ENCODE measurements at regions not wholly inside any gene's neighbourhood (a gene's known extent, or its start where the extent isn't known, plus 50 kb on each side); places are given as distances from the start of the nearest gene placed in this dataset.

- H3K79me2 ChIP-seq, result no peaks in the 10 kb centered on the region
- no peak overlapping the region for H3K27ac ChIP-seq
- no peak for TF ChIP-seq CTCF (IDR thresholded peaks at IDR 0.05)
- H3K4me2 ChIP-seq (ENCODE audit: low read length), result no peak overlapping the region
- no peaks in the 10 kb centered on the region for H3K36me3 ChIP-seq (ENCODE audit: control insufficient read depth, insufficient read depth, low read length)
- H2AFZ ChIP-seq, result no peak overlapping the region
- no peak overlapping the region for H3K9ac ChIP-seq
- no peak overlapping the region for H3K4me3 ChIP-seq (ENCODE audit: low read depth, low read length)
- no peaks in the 10 kb centered on the region for H3K4me1 ChIP-seq
- H3K27me3 ChIP-seq (ENCODE audit: control insufficient read depth, insufficient read depth, low read length), result peaks cover 3% of the 10 kb centered on the region
- H3K9me3 ChIP-seq (ENCODE audit: control insufficient read depth, low read length), result peaks cover 4% of the 10 kb centered on the region
These were observed 327.7 kb downstream of the CDK5RAP2 start for GRCh38 chr9:120252248-120252647.

GRCh38 chr9:120242116-120242811 is 337.7 kb downstream of the CDK5RAP2 start:
- Histone ChIP-seq H3K27me3 (ENCODE audit: control insufficient read depth, insufficient read depth, low read length) (no peaks in the 10 kb centered on the region), H3K79me2 (no peaks in the 10 kb centered on the region), H3K36me3 (ENCODE audit: control insufficient read depth, insufficient read depth, low read length) (no peaks in the 10 kb centered on the region), H3K9ac (no peak overlapping the region), H3K4me3 (ENCODE audit: low read depth, low read length) (no peak overlapping the region), H3K4me2 (ENCODE audit: low read length) (no peak overlapping the region), H3K27ac (no peak overlapping the region), H2AFZ (no peak overlapping the region), H3K9me3 (ENCODE audit: control insufficient read depth, low read length) (no peaks in the 10 kb centered on the region), H3K4me1 (no peaks in the 10 kb centered on the region)
- no peak for TF ChIP-seq CTCF (IDR thresholded peaks at IDR 0.05)

GRCh38 chr9:120236596-120236995 is 343.4 kb downstream of the CDK5RAP2 start:
- Histone ChIP-seq H3K27me3 (ENCODE audit: control insufficient read depth, insufficient read depth, low read length) (no peaks in the 10 kb centered on the region), H3K4me2 (ENCODE audit: low read length) (no peak overlapping the region), H3K4me1 (no peaks in the 10 kb centered on the region), H3K4me3 (ENCODE audit: low read depth, low read length) (no peak overlapping the region), H3K36me3 (ENCODE audit: control insufficient read depth, insufficient read depth, low read length) (no peaks in the 10 kb centered on the region), H3K9me3 (ENCODE audit: control insufficient read depth, low read length) (no peaks in the 10 kb centered on the region), H2AFZ (no peak overlapping the region), H3K9ac (no peak overlapping the region), H3K27ac (no peak overlapping the region), H3K79me2 (no peaks in the 10 kb centered on the region)
- TF ChIP-seq CTCF (IDR thresholded peaks at IDR 0.05), result no peak

- Histone ChIP-seq H3K36me3 (ENCODE audit: control insufficient read depth, insufficient read depth, low read length) (no peaks in the 10 kb centered on the region), H3K27ac (no peak overlapping the region), H3K4me3 (ENCODE audit: low read depth, low read length) (no peak overlapping the region), H3K4me1 (no peaks in the 10 kb centered on the region), H2AFZ (no peak overlapping the region), H3K79me2 (no peaks in the 10 kb centered on the region), H3K4me2 (ENCODE audit: low read length) (no peak overlapping the region), H3K9me3 (ENCODE audit: control insufficient read depth, low read length) (no peaks in the 10 kb centered on the region), H3K9ac (no peak overlapping the region), H3K27me3 (ENCODE audit: control insufficient read depth, insufficient read depth, low read length) (no peaks in the 10 kb centered on the region)
- TF ChIP-seq CTCF (IDR thresholded peaks at IDR 0.05), result no peak
These were observed 344.9 kb downstream of the CDK5RAP2 start for GRCh38 chr9:120235081-120235480.

GRCh38 chr9:120230227-120230626 is 349.7 kb downstream of the CDK5RAP2 start:
- no peaks in the 10 kb centered on the region for H3K4me1 ChIP-seq
- H3K4me2 ChIP-seq (ENCODE audit: low read length), result no peak overlapping the region
- no peak overlapping the region for H3K9ac ChIP-seq
- H3K9me3 ChIP-seq (ENCODE audit: control insufficient read depth, low read length), result no peaks in the 10 kb centered on the region
- H3K79me2 ChIP-seq, result no peaks in the 10 kb centered on the region
- H3K27ac ChIP-seq, result no peak overlapping the region
- no peaks in the 10 kb centered on the region for H3K27me3 ChIP-seq (ENCODE audit: control insufficient read depth, insufficient read depth, low read length)
- no peak overlapping the region for H3K4me3 ChIP-seq (ENCODE audit: low read depth, low read length)
- no peaks in the 10 kb centered on the region for H3K36me3 ChIP-seq (ENCODE audit: control insufficient read depth, insufficient read depth, low read length)
- TF ChIP-seq CTCF (IDR thresholded peaks at IDR 0.05), result no peak
- H2AFZ ChIP-seq, result no peak overlapping the region
